ENCODE measurements at regions not wholly inside any gene's neighbourhood (a gene's known extent, or its start where the extent isn't known, plus 50 kb on each side); places are given as distances from the start of the nearest gene placed in this dataset.
"Not testable (repeated sequence)": the region's sequence is repeated elsewhere in the genome, so short reads cannot be mapped to it uniquely, and the experiment has no call there.

DNA sequence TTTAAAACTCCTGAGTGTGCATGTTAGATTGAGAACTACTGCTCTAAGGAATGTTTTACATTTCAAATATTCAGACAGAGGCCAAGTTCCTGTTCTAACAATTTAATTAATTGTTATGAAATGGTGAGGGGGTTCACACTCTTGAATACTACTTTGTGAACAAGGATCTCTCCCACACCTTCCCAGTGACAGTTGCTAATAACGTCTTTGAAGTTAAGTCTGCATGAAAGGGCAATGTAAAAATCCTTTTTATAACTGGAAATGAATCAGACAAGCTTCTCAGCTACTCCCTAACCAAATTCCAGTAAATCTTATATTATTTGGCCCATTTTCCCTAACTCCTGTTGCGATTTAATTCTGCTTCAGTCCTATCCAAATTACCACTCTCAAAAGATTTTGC, 828.5 kb upstream of the ADAMTS5 start:
- no peak for DNase-seq

DNA sequence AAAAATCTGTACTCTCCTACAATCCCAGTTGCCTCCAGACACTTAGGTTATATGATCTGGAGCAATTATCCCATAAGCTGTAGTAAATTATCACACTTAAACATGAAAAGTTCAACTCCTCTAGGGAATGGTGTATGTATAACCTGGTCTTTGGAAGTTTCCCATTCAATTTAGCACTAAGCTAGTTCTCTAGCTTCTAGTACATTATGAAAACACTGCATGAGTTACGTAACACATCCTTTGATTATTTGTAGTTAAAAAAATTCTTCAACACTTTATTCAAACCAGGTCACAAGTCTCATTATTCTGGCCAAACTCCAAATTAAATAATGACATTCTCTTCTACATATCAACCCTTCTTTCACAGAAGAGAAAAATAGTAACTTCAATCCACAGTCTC, 827.0 kb upstream of the ADAMTS5 start:
- DNase-seq: no peak

DNA sequence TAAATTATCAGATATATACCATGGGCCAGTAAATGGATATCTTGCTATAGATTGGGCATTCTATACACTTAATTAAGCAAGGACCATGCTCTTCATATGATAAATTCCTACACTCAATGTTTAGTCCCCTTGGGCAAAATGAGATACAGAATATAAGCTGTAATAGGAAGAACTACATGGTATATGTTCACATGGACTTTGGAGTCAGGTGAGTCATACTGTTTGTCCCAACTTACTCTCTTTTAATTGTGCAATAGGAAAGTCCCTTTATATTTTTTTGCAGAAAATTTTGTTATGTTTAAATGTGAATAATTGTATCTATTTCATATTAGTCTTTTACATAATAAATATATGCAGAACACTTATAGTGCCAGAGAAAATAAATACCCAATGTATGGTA, 820.2 kb upstream of the ADAMTS5 start:
- DNase-seq: no peak

DNA sequence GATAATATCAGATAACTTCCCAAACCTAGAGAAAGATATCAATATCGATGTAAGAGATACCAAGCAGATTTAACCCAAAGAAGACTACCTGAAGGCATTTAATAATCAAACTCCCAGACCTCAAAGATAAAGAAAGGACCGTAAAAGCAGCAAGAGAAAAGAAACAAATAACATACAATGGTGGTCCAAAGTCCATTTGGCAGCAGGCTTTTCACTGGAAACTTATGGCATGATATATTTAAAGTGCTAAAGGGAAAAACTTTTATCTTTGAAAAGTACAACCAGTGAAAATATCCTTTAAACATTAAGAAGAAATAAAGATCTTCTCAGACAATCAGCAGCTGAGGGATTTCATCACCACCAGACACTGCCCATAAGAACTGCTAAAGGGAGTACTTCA, 812.7 kb upstream of the ADAMTS5 start:
- DNase-seq: no peak

DNA sequence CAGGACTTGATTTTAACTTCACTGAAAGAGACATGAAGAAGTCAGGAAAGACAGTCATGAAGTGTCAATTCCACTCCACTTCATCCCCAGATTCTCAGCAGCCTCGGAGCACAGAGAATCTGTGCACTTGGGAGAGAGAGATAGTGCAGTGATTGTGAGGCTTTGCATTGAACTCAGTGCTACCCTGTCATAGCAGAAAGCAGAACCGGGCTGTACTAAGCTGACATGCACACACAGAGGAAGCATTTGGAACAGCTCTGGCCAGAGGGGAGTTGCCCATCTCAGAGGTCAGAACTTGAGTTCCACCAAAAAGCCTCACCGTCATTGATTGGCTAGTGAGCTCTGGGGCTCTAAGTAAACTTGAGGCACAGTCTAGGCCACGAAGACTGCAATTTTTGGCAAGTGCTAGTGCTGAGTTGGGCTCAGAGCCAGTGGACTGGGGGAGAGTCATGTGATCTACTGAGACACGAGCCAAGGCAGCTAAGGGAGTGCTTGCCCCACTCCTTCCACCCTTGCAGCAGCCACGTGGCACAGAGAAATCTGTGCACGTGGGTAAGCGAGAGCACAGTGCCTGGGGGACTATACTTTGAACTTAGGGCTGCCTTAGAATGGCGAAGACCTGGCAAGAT, 810.2 kb upstream of the ADAMTS5 start:
- DNase-seq: no peak

DNA sequence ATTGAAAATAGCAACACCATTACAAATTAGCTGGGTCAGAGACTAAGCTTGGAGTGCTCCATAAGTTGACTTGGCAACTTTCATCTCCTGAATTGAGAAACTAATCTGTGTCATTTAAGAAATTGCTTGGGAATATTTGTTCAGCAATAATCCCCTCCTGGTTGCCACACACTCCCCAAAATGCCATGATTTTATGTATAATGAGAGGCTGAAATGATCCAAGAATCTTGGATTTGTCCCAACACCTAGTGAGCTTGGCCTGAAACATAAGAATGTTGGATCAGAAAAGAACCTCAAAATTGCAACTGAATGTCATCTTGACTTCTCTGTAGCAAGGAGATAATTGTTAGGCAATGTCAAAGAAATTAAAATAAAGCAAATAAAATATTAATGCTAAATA, 805.9 kb upstream of the ADAMTS5 start:
- DNase-seq: no peak

DNA sequence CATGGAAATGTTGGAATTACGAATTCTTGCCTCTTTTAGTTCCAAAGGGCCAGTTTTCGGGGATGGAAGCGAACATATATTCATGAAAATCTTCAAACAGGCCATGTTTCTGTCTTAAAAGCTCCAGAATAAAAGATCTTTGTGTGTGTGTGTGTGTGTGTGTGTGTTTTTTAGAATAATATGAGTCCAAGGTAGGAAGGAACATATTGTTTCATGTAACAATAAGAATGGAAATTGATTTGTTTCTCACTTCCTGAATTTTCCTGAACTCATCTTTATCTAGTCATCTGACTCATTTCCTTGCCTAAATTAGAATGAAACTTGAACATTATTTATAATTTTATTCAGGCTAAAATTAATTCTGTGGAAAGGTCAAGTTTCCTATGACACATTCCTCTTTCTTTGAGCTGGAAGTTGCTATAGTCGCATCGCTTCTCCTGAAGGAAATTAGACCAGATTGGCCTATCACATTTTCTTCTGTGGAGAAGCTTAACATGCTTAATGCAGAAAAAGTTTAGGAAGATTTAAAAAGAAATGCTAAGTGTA, 805.1 kb upstream of the ADAMTS5 start:
- DNase-seq: no peak

DNA sequence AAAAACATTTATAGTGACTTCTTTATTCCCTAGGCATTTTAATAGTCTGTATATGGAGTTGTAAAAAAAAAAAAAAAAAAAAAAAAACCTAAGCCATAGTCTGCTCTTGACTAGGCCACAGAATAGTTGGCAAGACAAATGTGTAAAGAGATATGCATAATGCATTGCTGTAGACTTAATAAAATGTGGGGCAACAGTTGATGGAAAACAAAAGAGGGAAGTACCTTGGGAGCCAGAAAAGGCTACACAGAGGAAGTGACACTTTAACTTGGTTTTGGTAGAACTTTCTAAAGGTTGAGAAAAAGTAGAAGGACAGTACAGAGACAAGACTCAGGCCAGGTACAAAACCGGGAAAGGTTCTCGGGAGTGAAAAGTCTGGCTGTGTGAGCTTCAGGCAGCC, 802.9 kb upstream of the ADAMTS5 start:
- DNase-seq: no peak

DNA sequence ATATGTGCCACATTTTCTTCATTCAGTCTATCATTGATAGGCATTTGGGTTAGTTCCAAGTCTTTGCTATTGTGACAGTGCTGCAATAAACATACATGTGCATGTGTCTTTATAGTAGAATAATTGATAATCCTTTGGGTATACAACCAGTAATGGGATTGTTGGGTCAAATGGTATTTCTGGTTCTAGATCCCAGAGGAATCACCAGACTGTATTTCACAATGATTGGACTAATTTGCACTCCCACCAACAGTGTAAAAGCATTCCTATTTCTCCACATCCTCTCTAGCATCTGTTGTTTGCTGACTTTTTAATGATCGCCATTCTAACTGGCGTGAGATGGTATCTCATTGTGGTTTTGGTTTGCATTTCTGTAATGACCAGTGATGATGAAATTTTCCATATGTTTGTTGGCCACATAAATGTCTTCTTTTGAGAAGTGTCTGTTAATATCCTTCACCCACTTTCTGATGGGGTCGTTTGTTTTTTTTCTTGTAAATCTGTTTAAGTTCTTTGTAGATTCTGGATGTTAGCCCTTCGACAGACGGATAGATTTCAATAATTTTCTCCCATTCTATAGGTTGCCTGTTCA, 801.3 kb upstream of the ADAMTS5 start:
- not testable (repeated sequence) for DNase-seq

DNA sequence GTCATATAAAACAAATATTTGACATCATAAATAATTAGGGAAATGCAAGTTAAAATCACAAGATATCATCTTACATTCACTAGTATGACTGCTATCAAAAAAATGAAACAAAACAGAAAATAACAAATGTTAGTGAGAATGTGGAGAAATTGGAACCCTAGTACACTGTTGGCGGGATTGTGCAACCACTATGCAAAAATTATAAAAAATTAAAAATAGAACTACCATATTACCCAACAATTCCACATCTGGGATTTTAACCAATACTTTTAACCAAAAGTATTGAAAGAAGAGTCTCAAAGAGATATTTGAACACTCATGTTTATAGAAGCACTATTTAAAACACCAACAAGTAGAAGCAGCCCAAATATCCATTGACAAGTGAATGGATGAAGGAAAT, 797.2 kb upstream of the ADAMTS5 start:
- DNase-seq: no peak

DNA sequence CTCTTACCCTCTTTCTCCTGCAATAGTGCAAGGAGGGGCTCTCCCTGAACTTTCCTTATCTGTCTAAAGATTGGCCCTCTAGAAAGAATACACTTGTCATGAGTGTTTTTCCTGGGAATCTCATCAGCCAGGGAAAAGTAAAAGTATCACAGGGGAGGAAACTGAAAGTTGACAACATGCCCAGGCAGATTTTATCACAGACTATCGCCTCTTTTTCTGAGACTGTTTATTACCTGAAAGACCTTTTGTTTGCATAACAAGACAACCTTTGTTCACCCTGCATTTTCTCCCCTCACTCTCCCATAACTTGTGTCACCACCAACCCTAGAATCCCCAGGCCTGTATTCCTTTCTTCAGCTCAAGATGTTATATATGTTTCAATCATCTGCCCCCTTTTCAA, 794.7 kb upstream of the ADAMTS5 start:
- no peak for DNase-seq

DNA sequence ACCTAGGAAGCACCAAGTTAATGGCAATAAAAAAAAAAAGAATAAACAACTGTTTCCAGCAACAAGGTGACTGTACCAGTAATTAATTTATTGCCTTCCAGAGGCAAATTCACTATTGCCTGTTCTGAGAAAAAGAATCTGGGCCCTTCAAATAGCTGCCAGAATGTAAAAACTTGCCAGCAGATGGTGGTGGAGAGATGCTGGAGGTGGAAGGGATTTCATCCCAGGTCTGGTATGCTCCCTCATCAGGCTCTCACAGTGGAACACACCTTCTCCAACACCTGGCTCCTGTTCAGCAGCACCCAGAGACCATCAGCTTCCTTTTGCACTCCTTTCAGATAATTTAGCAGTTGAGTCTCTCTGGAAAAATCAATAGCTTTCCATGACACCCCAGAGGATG, 792.9 kb upstream of the ADAMTS5 start:
- DNase-seq: no peak

DNA sequence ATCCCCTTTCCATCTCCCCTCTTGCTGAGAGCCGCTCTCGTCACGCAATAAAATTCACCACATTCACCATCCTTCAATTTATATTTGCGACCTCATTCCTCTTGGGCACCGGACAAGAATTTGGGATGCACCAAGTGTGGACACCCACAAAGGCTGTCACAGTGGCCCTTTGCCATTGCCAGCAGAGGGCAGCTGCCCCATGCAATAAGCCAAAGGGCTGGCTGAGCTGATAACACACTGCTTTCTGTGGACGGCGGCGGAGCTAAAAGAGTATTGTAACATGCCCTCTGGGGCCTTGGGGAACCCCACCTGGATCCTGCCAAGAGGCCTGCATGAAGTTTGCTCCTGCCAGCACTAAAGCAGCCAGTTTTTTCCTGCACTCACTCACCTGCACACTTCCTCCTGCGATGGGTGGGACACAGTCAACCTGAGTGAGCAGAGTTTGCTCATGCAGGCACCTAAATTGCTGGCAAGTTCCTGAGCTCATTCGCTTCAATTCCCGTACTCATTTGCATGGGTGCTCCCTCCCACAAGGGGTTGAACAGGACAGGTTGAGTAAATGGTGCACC, 792.3 kb upstream of the ADAMTS5 start:
- DNase-seq: no peak

DNA sequence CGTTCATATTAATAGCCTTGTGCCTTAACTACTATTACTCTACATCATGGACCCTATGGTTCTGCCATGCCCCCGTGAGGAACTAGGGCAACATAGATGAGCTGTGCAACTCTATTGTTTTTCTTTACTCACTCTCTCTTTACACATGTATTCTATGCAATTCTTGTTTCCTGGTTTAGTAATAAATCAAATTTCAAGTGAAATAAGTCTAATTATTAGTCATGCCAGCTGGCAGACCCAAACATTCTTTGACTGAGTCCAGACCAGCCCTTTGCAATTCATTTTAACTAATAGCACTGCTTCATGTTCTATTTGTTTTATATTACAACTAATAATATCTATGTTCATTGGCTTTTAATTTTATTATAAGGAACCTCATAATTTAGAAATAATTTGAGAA, 789.3 kb upstream of the ADAMTS5 start:
- DNase-seq: no peak

DNA sequence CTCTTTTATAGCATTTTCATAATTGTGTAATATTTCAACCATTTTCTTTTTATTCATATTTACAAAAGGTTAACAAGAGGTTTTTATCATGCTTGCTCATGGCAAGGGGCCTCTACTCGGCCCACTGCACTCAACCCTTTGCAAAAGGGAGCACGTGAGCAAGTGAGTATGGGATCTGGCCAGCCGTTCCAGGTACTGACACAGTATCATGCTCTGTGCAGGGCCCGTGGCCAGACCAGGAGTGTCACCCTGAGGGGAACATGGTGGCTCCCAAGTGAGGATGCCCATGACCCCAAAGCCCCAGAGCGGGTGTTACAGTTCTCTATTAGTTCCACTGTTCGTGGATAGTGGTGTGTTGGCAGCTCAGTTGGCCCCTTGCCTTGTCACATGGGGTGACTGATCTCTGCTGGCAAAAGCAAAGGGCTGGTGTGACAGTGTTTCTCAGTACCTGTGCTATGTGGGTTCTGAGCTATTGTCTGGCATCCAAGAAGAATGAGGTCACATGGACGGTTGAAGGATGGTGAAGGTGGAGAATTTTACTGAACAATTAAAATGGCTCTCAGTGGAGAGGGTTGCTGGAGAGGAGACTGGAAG, 777.2 kb upstream of the ADAMTS5 start:
- DNase-seq: no peak

DNA sequence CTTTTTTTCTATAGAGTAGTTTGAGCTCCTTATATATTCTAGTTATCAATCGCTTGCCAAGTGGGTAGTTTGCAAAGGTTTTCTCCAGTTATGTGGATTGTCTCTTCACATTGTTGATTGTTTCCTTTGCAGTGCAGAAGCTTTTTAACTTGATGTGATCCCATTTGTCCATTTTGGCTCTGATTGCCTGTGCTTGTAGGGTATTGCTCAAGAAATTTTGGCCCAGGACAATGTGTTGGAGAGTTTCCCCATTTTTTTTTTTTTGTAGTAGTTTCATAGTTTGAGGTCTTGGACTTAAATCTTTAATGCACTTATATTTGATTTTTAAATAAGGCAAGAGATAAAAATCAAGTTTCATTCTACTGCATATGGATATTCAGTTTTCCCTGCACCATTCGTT, 774.8 kb upstream of the ADAMTS5 start:
- no peak for DNase-seq

DNA sequence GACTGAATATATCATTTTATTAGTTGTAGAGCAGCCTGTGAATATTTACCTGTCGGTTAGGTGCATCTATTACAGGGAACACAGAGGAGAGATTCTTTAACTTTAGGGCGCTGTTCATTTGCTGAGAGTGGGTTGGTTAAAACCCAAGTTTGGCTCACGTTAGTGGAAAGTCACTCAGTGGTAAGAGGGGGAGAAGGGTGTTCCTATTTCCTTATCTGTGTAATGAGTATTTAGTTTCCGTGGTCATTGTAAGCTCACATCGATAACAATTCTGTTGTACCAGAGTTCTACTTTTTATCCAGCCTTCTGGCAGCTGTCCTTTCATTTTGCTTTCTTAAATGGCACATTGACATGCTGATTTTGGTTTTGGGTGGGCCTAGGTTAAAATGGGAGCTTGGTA, 773.2 kb upstream of the ADAMTS5 start:
- no peak for DNase-seq

DNA sequence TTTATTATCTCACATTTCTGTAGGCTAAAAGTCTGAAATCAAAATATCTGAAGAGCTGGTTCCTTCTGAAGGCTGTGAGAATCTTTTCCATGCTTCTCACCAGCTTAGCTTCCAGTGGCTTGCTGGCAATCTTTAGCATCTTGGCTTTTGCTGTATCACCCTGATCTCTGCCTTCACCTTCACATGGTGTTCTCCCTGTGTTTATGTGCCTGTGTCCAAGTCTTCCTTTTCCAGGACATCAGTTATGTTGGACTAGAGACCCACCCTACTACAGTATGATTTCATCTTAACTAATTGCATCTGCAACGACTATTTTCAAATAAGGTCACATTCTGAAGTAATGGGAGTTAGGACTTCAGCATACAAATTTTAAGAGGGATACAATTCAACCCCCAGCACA, 772.3 kb upstream of the ADAMTS5 start:
- DNase-seq: no peak

DNA sequence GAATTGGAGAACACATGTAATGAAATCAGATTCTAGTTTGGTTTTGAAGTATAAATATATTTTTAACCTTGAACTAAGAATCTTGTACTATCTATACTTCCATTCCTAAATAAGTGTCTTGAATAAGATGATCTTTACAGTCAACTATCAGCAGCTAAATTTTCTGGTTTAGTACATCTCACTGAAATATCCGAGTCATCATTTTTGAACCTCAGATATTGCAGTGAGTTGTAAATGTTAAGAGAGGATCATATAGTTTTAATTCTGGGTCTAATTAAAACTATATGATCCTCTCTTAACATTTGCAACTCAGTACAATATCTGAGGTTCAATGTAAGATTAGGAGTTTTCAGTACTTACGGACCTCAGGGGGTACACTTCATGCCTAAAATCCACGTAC, 768.8 kb upstream of the ADAMTS5 start:
- no peak for DNase-seq

DNA sequence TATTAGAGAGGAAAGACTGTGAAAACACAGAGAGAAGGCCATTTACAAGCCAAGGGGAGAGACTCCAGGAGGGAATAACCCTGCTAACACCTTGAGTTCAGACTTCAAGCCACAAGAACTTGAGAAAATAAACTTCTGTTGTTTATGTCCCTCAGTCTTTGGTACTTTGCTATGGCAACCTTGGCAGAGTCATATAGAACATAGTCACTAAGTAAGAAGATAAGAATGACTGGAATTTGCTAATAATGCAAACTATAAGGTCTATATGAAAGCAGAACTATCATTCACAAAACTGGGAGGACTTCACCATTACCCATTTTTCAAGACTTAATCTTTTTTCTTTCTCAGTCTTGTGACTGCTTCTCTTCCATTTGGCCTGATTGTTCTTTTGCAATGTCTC, 767.3 kb upstream of the ADAMTS5 start:
- no peak for DNase-seq

DNA sequence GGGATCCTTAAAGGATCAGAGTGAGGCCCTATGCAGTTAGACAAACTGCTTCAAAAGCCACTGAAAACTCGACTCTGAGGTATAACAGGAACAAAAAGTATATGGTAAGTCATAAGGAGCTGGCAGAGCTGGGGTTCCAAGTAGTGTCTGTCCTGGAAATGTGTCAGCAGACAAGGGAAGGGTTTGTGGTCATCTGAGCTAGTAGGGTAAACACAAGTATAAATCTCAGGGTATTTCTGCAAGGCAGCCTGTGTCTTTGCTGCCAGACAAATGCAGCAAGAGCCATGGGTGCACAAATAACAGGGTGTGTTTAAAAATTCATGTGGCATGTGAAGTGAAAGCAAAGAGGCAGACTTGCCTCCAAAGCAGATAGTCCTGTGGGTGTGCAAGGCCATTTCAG, 759.0 kb upstream of the ADAMTS5 start:
- no peak for DNase-seq

DNA sequence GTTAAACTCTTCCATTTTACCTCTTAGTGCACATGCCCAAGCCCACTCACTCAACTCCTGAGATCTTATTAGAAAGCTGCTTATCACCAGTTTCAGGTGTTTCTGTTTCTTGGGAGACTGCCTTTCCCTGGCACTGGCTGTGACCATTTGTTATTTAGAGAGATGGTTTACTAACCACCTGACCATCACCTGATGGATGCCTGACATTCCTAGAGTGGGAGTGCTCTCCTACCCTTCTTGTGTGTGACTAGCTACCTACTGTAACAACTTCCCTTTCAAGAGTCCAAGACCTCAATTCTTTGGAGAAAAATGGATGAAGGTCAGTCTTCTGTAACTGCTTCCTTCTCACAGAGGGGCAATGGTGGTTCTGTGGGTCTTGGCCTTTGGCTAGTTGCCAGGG, 755.2 kb upstream of the ADAMTS5 start:
- DNase-seq: no peak

DNA sequence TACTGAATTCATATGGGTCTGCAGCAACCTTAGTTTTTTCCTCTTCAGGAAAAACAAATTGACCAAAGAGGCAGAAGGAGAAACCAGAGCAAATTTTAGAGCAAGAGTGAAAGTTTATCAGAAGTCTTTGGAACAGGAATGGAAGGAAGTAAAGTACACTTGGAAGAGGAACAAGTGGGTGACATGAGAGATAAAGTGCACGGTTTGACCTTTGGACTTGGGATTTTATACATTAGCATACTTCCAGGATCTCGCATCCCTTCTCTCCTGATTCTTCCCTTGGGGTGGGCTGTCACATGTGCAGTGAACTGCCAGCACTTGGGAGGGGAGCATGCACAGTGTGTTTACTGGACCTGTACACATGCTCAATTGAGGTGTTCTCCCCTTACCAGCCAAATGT, 754.8 kb upstream of the ADAMTS5 start:
- DNase-seq: no peak

DNA sequence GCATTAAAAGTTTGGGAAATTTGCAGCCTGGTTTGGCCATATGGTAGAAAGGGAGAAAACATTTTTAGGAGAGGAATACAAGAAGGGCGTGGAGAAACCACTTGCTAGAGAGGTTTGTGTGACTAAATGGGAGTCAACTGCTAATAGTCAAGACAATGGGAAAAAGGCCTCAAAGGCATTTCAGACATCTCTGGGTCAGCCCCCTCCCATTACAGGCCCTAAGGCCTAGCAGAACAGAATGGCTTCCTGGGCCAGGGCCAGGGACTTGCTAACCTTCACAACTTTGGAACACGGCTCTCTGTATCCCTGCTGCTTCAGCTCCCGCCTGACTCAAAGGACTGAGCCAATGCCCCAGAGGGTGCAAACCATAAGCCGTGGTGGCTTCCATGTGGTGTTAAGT, 752.3 kb upstream of the ADAMTS5 start:
- DNase-seq: no peak

All from activated CD4-positive, CD25-positive, alpha-beta regulatory T cell treated with anti-CD3 and anti-CD28 coated beads, Interleukin-2, amount 50 U/mL, for 72 hours (primary cell).